Heart right ventricle (tissue), 16 donors: ENCODE measurements at regions not wholly inside any gene's neighbourhood (a gene's known extent, or its start where the extent isn't known, plus 50 kb on each side); places are given as distances from the start of the nearest gene placed in this dataset.

Experiments
- ATAC-seq, 8 donors: fragments of 200-7000 bp; cut with Tn5 transposase; one replicate each; pipeline ENCODE4 v1.9.1; 2020; ENCODE audit warnings: mild to moderate bottlenecking in 8 of 8, moderate library complexity in 8 of 8, moderate number of reproducible peaks in 1 of 8
- DNase-seq, 2 donors: peaks; one replicate each; pipeline ENCODE4 v3.0.0-alpha.2; 2020
- H3K27ac ChIP-seq, 10 donors: fragments of 200-600 bp; sonication (generic) in 2 of 10; one replicate each; pipeline versions ENCODE4 v1.5.0 to v1.8.0; 2020 to 2022; ENCODE audit warnings: mild to moderate bottlenecking in 3 of 10
- H3K27me3 ChIP-seq, 7 donors: fragments of 200-600 bp; one replicate each; pipeline ENCODE4 v1.8.0; 2021 to 2022; ENCODE audit warnings: mild to moderate bottlenecking in 2 of 7
- H3K36me3 ChIP-seq, 9 donors: fragments of 200-600 bp; sonication (generic) in 1 of 9; one replicate each; pipeline versions ENCODE4 v1.5.0 to v1.8.0; 2020 to 2022; ENCODE audit warnings: mild to moderate bottlenecking in 2 of 9
- H3K4me1 ChIP-seq, 9 donors: fragments of 200-600 bp; sonication (generic) in 1 of 9; one replicate each; pipeline versions ENCODE4 v1.5.0 to v1.8.0; 2020 to 2022; ENCODE audit warnings: mild to moderate bottlenecking in 4 of 9
- H3K4me3 ChIP-seq, 10 donors: fragments of 200-600 bp; sonication (generic) in 2 of 10; one replicate each; pipeline versions ENCODE4 v1.5.0 to v1.8.0; 2020 to 2022; ENCODE audit warnings: mild to moderate bottlenecking in 7 of 10, moderate library complexity in 2 of 10
- H3K9me3 ChIP-seq, 11 donors: fragments of 200-600 bp in 10 of 11; sonication (generic) in 2 of 11; one replicate each; pipeline versions ENCODE4 v1.5.0 to v1.8.0; 2013 to 2022; ENCODE audit warnings: mild to moderate bottlenecking in 2 of 11, control low read depth in 1 of 11, moderate library complexity in 1 of 11
- WGBS, 2 donors: extraction: QIAGEN DNeasy Blood & Tissue Kit; methylation state at CpG; one replicate each; pipeline ENCODE4 v1.1.7; 2013; ENCODE audit warnings: inconsistent platforms in 1 of 2; 5-methylcytosine and 5-hydroxymethylcytosine counted together
- intact Hi-C, 10 donors: fragments of 100-400 bp; cut with DNase I; formaldehyde crosslinking; loops; one replicate each; pipeline versions ENCODE4 v1.11.1 to v1.14.2; 2022
- TF ChIP-seq, protein P1 (sequence below), 9 donors: fragments of 200-600 bp; sonication (generic) in 2 of 9; IDR thresholded peaks; one replicate each; pipeline versions ENCODE4 v1.5.0 to v1.8.0; 2021 to 2022; ENCODE audit warnings: antibody characterized with exemption in 9 of 9, mild to moderate bottlenecking in 5 of 9, moderate library complexity in 1 of 9
- donor health status: Arrhythmogenic right ventricular cardiomyopathy.
- donor health status: ischemic (EF 13 %, LVEDD 7.1; RV severe dilation, severe dysfunction).
- donor health status: healthy with polysubstance abuse.
- donor health status: DM: no; HTN: yes; CAD: no.
- donor health status: DM: no; HTN: no; CAD: no.
- donor health status: ischemic (EF 25% LVEDD 6.9; RV normal size, moderate dysfunction).
- donor health status: ischemic (EF 25% LVEDD 5.7; RV mildly dilated, moderate dysfunction).
- donor health status: healthy.
- donor health status: DM: yes; HTN: yes; CAD: no.
- donor health status: Ischemic cardiomyopathy.
- donor health status: ischemic (EF 35%, LVEDD 5.7; RV mildly dilated, moderate dysfunction).
- donor health status: nonischemic (EF 11% LVEDD 7.7; RV severe dilation, severe dysfunction).
- donor health status: DM: yes; HTN: yes; CAD: no.
- donor health status: PGD.
- donor health status: ischemic (EF 29% LVEDD 5.4; RV normal size, mild dysfunction).
- donor health status: nonischemic (EF 23%, LVEDD 6.1; RV moderate dilation, normal function).

DNA sequence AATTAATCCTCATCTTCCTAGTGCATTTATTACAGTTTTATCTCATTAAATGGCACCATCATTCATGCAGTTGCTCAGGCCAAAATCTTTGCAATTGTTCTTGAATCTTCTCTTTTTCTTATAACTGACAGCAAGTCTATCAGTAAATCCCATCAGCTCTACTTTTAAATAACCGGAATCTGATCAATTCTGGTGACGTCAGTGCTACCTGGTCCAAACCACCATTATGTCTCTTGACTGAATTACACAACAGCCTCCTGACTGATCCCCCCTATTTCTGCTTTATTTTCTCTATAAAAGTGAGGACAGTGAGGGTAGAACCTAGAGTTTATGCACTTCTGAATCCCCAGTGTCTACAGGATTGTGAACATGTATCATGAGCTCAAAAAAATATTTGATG lies 787.4 kb downstream of the AACS start:
- DNase-seq: no peak
- intact Hi-C loops: no loop called here
- no peaks in the 10 kb centered on the region for H3K36me3 ChIP-seq
- TF ChIP-seq, protein P1, sequence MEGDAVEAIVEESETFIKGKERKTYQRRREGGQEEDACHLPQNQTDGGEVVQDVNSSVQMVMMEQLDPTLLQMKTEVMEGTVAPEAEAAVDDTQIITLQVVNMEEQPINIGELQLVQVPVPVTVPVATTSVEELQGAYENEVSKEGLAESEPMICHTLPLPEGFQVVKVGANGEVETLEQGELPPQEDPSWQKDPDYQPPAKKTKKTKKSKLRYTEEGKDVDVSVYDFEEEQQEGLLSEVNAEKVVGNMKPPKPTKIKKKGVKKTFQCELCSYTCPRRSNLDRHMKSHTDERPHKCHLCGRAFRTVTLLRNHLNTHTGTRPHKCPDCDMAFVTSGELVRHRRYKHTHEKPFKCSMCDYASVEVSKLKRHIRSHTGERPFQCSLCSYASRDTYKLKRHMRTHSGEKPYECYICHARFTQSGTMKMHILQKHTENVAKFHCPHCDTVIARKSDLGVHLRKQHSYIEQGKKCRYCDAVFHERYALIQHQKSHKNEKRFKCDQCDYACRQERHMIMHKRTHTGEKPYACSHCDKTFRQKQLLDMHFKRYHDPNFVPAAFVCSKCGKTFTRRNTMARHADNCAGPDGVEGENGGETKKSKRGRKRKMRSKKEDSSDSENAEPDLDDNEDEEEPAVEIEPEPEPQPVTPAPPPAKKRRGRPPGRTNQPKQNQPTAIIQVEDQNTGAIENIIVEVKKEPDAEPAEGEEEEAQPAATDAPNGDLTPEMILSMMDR (IDR thresholded peaks at IDR 0.05): no peak
- no peak for ATAC-seq
- WGBS, 2 donors: 84 to 86% methylated on average over 2 of the region's 2 CpGs
- H3K27ac ChIP-seq: no peak overlapping the region
- no peaks in the 10 kb centered on the region for H3K9me3 ChIP-seq
- no peaks in the 10 kb centered on the region for H3K4me1 ChIP-seq
- no peak overlapping the region for H3K4me3 ChIP-seq
- peaks cover 0 to 4% (median 0%) of the 10 kb centered on the region in 7 donors for H3K27me3 ChIP-seq

- Histone ChIP-seq H3K4me3 (no peak overlapping the region), H3K36me3 (no peaks in the 10 kb centered on the region), H3K4me1 (no peaks in the 10 kb centered on the region), H3K9me3 (no peaks in the 10 kb centered on the region), H3K27me3 (peaks cover 0 to 4% (median 0%) of the 10 kb centered on the region in 7 donors), H3K27ac (no peak overlapping the region)
- DNase-seq (no peak), ATAC-seq (no peak)
- TF ChIP-seq, protein P1 (IDR thresholded peaks at IDR 0.05): no peak
- WGBS, 2 donors: 45 to 57% methylated on average over 1 of the region's 1 CpG
- intact Hi-C loops: no loop called here
These were observed 788.4 kb downstream of the AACS start for GRCh38 chr12:125853670-125854069.

DNA sequence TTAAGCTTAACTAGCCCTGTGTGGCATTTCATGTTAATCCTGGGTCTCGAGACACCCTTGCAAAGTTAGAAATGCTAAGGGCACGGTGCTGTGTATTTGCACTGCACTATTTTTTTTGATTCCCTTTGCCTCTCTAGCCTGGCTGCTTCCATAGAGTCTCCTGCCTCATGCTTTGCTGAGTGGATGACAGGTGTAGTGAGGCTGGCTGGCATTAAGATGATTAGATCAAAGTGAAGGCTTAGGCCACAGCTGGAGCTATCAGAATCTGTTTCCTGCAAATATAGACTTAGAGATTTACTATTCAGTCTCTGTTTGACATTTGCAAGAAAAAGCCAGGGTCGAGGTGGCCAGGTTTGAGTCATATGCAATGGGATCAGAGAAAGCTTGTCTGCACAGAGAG lies 791.1 kb downstream of the AACS start:
- Histone ChIP-seq H3K36me3 (no peaks in the 10 kb centered on the region), H3K4me3 (no peak overlapping the region), H3K27me3 (peaks cover 0 to 4% (median 0%) of the 10 kb centered on the region in 7 donors), H3K9me3 (peaks cover 0 to 6% (median 0%) of the 10 kb centered on the region in 11 donors), H3K27ac (no peak overlapping the region), H3K4me1 (no peaks in the 10 kb centered on the region)
- intact Hi-C loops: no loop called here
- 63% methylated on average over 3 of the region's 3 CpGs for WGBS, 2 donors
- ATAC-seq (no peak), DNase-seq (no peak)
- TF ChIP-seq, protein P1 (IDR thresholded peaks at IDR 0.05): no peak

DNA sequence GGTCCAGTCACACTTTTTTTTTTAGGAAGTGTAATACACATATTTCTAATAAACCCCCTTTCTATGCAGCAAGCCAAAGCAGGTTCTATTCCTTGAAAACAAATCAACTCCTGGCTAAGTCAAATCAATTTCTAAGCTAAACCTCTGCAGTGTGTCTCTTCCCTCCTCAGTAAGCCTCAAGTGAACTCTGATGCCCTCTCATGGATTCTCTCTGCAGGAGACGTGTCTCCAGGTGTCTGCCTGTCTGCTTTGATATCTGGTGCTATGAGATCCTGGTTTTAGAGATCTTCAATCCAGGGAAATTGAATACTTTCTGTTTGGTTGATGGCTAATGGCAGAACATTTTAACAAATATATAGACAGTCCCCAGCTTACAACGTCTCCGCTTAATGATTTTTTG lies 791.7 kb downstream of the AACS start:
- TF ChIP-seq, protein P1 (IDR thresholded peaks at IDR 0.05): no peak

More for the DNA sequence above, 791.7 kb downstream of the AACS start:
- no peak for DNase-seq
- Histone ChIP-seq H3K27me3 (peaks cover 0 to 6% (median 0%) of the 10 kb centered on the region in 7 donors), H3K4me1 (no peaks in the 10 kb centered on the region), H3K27ac (no peak overlapping the region), H3K9me3 (peaks cover 0 to 7% (median 0%) of the 10 kb centered on the region in 11 donors), H3K4me3 (no peak overlapping the region), H3K36me3 (no peaks in the 10 kb centered on the region)
- 61 to 66% methylated on average over 3 of the region's 3 CpGs for WGBS, 2 donors
- intact Hi-C loops: no loop called here
- no peak for ATAC-seq
